ENCODE measurements at regions not wholly inside any gene's neighbourhood (a gene's known extent, or its start where the extent isn't known, plus 50 kb on each side); places are given as distances from the start of the nearest gene placed in this dataset.

GRCh38 chr7:42344198-42344755, 107.3 kb upstream of the GLI3 start:
- TF ChIP-seq CTCF (IDR thresholded peaks at IDR 0.05) (no peak), POLR2A (IDR thresholded peaks at IDR 0.05) (no peak)

All from heart left ventricle (tissue), 13 donors.